ENCODE measurements at regions not wholly inside any gene's neighbourhood (a gene's known extent, or its start where the extent isn't known, plus 50 kb on each side); places are given as distances from the start of the nearest gene placed in this dataset.

DNA sequence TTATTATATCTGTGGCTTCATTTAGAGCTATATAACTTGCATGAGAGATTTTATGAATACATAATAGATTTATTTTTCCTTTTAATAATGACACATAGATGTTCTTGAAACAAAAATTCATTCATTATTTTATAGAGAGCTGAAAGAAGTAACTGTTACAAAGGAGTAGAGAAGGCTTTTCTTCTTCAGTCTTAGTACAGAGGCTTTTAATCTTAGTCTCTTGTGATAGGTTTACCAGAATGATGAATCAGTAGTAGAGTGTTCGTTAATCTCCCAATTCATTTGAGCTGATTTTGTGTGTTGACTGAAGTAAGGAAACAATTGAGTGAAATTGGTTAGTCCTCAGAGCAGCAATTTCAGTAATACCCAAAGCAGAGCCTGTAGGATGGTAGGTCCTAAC is 1284.1 kb upstream of the ACO1 start:
- TF ChIP-seq POLR2A (IDR thresholded peaks at IDR 0.05): no peak
- TF ChIP-seq, protein P1, sequence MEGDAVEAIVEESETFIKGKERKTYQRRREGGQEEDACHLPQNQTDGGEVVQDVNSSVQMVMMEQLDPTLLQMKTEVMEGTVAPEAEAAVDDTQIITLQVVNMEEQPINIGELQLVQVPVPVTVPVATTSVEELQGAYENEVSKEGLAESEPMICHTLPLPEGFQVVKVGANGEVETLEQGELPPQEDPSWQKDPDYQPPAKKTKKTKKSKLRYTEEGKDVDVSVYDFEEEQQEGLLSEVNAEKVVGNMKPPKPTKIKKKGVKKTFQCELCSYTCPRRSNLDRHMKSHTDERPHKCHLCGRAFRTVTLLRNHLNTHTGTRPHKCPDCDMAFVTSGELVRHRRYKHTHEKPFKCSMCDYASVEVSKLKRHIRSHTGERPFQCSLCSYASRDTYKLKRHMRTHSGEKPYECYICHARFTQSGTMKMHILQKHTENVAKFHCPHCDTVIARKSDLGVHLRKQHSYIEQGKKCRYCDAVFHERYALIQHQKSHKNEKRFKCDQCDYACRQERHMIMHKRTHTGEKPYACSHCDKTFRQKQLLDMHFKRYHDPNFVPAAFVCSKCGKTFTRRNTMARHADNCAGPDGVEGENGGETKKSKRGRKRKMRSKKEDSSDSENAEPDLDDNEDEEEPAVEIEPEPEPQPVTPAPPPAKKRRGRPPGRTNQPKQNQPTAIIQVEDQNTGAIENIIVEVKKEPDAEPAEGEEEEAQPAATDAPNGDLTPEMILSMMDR (IDR thresholded peaks at IDR 0.05): no peak
